ENCODE measurements at regions not wholly inside any gene's neighbourhood (a gene's known extent, or its start where the extent isn't known, plus 50 kb on each side); places are given as distances from the start of the nearest gene placed in this dataset.

- intact Hi-C loops (cut with DNase I) = no loop called here
- no peak for TF ChIP-seq CTCF (IDR thresholded peaks at IDR 0.05)
- no peaks in the 10 kb centered on the region for H3K4me1 ChIP-seq
- no peaks in the 10 kb centered on the region for H3K27me3 ChIP-seq
- DNase-seq = no peak
- H3K36me3 ChIP-seq = no peaks in the 10 kb centered on the region
- no peaks in the 10 kb centered on the region for H3K9me3 ChIP-seq
- no peak overlapping the region for H3K27ac ChIP-seq
- H3K4me3 ChIP-seq = no peak overlapping the region
- H3K9ac ChIP-seq (ENCODE audit: low read depth in 2 of 2, low read length in 2 of 2) = no peak overlapping the region
Observed at GRCh38 chr4:26139310-26139924, 181.4 kb upstream of the RBPJ start.

- TF ChIP-seq CTCF (IDR thresholded peaks at IDR 0.05) = no peak
- DNase-seq = no peak
- H3K9ac ChIP-seq (ENCODE audit: low read depth in 2 of 2, low read length in 2 of 2) = no peak overlapping the region
- intact Hi-C loops (cut with DNase I) = loop anchor here (10.0 kb wide), 1 partner anchor 94 kb away; no protein-coding TSS in a partner anchor
- no peaks in the 10 kb centered on the region for H3K9me3 ChIP-seq
- H3K27me3 ChIP-seq = no peaks in the 10 kb centered on the region
- peak overlapping the region; percentile 14 for H3K27ac ChIP-seq
- no peak overlapping the region for H3K4me3 ChIP-seq
- no peaks in the 10 kb centered on the region for H3K4me1 ChIP-seq
- no peaks in the 10 kb centered on the region for H3K36me3 ChIP-seq
Observed at GRCh38 chr4:26140150-26140898, 180.5 kb upstream of the RBPJ start.

- no peaks in the 10 kb centered on the region for H3K36me3 ChIP-seq
- intact Hi-C loops (cut with DNase I) = loop anchor here (10.0 kb wide), 1 partner anchor 94 kb away; no protein-coding TSS in a partner anchor
- no peak overlapping the region for H3K9ac ChIP-seq (ENCODE audit: low read depth in 2 of 2, low read length in 2 of 2)
- peak overlapping the region; percentile 14 for H3K27ac ChIP-seq
- no peak for TF ChIP-seq CTCF (IDR thresholded peaks at IDR 0.05)
- no peaks in the 10 kb centered on the region for H3K4me1 ChIP-seq
- H3K4me3 ChIP-seq = no peak overlapping the region
- no peaks in the 10 kb centered on the region for H3K9me3 ChIP-seq
- DNase-seq = no peak
- no peaks in the 10 kb centered on the region for H3K27me3 ChIP-seq
Observed at GRCh38 chr4:26141051-26141721, 179.6 kb upstream of the RBPJ start.

DNA sequence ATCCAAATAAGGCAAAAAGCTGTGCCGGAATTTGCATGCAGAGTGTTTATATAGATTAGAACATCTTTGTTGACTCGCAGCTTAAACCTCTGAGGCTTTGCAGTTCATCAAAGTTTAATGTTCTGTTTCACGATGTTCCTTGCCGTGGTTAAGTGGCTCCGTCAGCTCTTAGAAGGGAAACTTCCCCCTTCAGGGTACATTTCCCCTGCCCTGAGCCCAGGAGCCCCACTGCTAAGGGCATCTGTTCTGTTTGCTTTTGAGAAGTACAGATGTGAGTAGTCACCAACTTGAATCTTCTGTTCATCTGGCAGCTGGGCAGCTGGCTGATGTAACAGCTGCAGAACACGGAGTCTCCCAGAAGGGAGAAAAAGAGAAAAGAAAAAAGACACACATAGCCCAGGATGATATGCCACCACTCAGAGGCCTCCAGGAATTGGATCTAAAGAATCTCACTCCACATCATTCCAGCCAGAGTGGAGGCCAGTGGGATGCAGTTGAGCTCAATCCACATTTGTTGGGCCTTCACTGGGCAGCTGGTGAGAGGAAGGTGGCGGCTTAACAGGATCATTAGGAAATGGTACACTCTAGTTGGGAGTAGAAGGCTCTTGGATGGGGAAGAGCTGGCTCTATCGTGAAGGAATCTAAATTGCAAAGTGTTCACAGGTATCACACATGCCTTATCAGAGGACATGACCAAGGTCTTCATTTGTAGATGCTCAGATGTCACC is 178.7 kb upstream of the RBPJ start:
- no peaks in the 10 kb centered on the region for H3K27me3 ChIP-seq
- no peak overlapping the region for H3K4me3 ChIP-seq
- no peaks in the 10 kb centered on the region for H3K4me1 ChIP-seq
- no peaks in the 10 kb centered on the region for H3K9me3 ChIP-seq
- TF ChIP-seq CTCF (IDR thresholded peaks at IDR 0.05) = no peak
- no peak overlapping the region for H3K9ac ChIP-seq (ENCODE audit: low read depth in 2 of 2, low read length in 2 of 2)
- intact Hi-C loops (cut with DNase I) = loop anchor here (10.0 kb wide), 1 partner anchor 93 kb away; no protein-coding TSS in a partner anchor
- DNase-seq = no peak
- no peaks in the 10 kb centered on the region for H3K36me3 ChIP-seq
- peak overlapping the region; percentile 14 for H3K27ac ChIP-seq

DNA sequence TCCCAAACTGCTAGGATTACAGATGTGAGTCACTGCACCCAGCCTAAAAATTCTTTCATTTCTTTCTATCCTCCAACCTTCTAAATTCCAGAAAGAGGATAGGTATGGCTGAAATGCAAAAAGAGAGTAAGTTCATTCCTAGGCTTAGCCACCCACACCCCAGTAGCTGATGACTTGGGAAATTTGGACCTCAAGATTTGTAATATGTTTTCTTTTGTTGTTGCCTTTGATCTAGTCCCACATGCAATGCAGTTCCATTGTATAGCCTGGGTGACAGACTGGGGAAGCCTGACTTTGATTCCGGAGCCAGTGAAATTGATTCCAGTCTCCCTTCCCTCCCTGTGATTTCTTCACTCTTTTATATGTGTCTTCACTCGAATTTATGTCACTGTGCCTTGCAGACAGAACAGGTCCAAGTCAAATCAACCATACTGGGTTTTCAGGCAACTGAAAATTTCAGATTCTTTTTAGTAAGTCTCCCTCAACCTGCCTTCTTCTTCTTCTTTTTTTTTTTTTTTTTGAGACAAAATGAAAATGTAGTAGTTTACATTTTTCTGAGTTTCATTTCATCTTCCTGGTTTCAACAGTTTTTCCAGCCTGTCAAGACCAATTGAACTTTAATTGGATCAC is 176.2 kb upstream of the RBPJ start:
- H3K9ac ChIP-seq (ENCODE audit: low read depth in 2 of 2, low read length in 2 of 2) = no peak overlapping the region
- no peaks in the 10 kb centered on the region for H3K4me1 ChIP-seq
- no peak overlapping the region for H3K4me3 ChIP-seq
- DNase-seq = no peak
- H3K27ac ChIP-seq = peak overlapping the region; percentile 42
- H3K9me3 ChIP-seq = no peaks in the 10 kb centered on the region
- intact Hi-C loops (cut with DNase I) = loop anchor here (10.0 kb wide), 1 partner anchor 90 kb away; no protein-coding TSS in a partner anchor
- no peaks in the 10 kb centered on the region for H3K36me3 ChIP-seq
- no peak for TF ChIP-seq CTCF (IDR thresholded peaks at IDR 0.05)
- no peaks in the 10 kb centered on the region for H3K27me3 ChIP-seq

Measured in colonic mucosa (tissue), 4 donors.